GM23338 (cell line): ENCODE measurements at regions not wholly inside any gene's neighbourhood (a gene's known extent, or its start where the extent isn't known, plus 50 kb on each side); places are given as distances from the start of the nearest gene placed in this dataset.

Source experiments
- ATAC-seq: fragments of 200-7000 bp; cut with Tn5 transposase; 3 replicates; pipeline ENCODE4 v1.9.1; 2020
- DNase-seq: peaks from one replicate; pipeline ENCODE4 v3.0.0-alpha.2; 2015; ENCODE audit warnings: low spot score
- H2AFZ ChIP-seq: fragments of 200-600 bp; sonication (generic); 2 replicates; pipeline ENCODE4 v1.8.0; 2016; ENCODE audit warnings: antibody characterized with exemption, mild to moderate bottlenecking, moderate library complexity
- H3F3A ChIP-seq: fragments of 200-600 bp; sonication (generic); replicated peaks from 2 replicates; pipeline ENCODE4 v1.8.0; 2017; ENCODE audit warnings: antibody characterized with exemption, mixed run types, low read depth
- H3K27ac ChIP-seq: fragments of 200-600 bp; sonication (generic); 2 replicates; pipeline ENCODE4 v1.6.1; 2016; ENCODE audit warnings: low read depth
- H3K27me3 ChIP-seq: fragments of 200-600 bp; sonication (generic); 2 replicates; pipeline ENCODE4 v1.8.0; 2016; ENCODE audit warnings: mild to moderate bottlenecking, mixed run types, moderate library complexity; ENCODE audit not compliant: insufficient read depth
- H3K36me3 ChIP-seq: fragments of 200-600 bp; sonication (generic); 2 replicates; pipeline ENCODE4 v1.8.0; 2016; ENCODE audit warnings: mild to moderate bottlenecking; ENCODE audit not compliant: insufficient read depth
- H3K4me1 ChIP-seq: fragments of 200-600 bp; sonication (generic); 2 replicates; pipeline ENCODE4 v1.8.0; 2016; ENCODE audit warnings: mild to moderate bottlenecking, moderate library complexity; ENCODE audit not compliant: insufficient read depth
- H3K4me2 ChIP-seq: fragments of 200-600 bp; sonication (generic); 2 replicates; pipeline ENCODE4 v1.7.1; 2017; ENCODE audit warnings: mixed run types
- H3K4me3 ChIP-seq: fragments of 200-600 bp; sonication (generic); 2 replicates; pipeline ENCODE4 v1.6.1; 2016; ENCODE audit warnings: mixed run types
- H3K79me2 ChIP-seq: fragments of 200-600 bp; sonication (generic); replicated peaks from 2 replicates; pipeline ENCODE4 v1.8.0; 2017; ENCODE audit warnings: mild to moderate bottlenecking; ENCODE audit not compliant: insufficient read depth
- H3K9me2 ChIP-seq: fragments of 200-600 bp; sonication (generic); 2 replicates; pipeline ENCODE4 v1.8.0; 2017; ENCODE audit not compliant: insufficient read depth
- H4K20me1 ChIP-seq: fragments of 200-600 bp; sonication (generic); replicated peaks from 2 replicates; pipeline ENCODE4 v1.8.0; 2017; ENCODE audit warnings: mild to moderate bottlenecking; ENCODE audit not compliant: insufficient read depth
- H3K27ac Mint-ChIP-seq: 2 replicates; pipeline ENCODE4 v1.8.0; 2020; ENCODE audit warnings: inconsistent platforms, mild to moderate bottlenecking, moderate library complexity, mixed read lengths
- H3K27me3 Mint-ChIP-seq: 3 replicates; pipeline ENCODE4 v1.8.0; 2022; ENCODE audit warnings: low read depth, mild to moderate bottlenecking, moderate library complexity, mixed read lengths, inconsistent platforms; ENCODE audit not compliant: insufficient read depth, poor library complexity
- H3K36me3 Mint-ChIP-seq: 3 replicates; pipeline ENCODE4 v1.8.0; 2021; ENCODE audit warnings: low read depth, mild to moderate bottlenecking, inconsistent platforms, moderate library complexity, mixed read lengths
- H3K4me1 Mint-ChIP-seq: 3 replicates; pipeline ENCODE4 v1.8.0; 2020; ENCODE audit warnings: mild to moderate bottlenecking, inconsistent platforms, mixed read lengths
- H3K4me3 Mint-ChIP-seq: 3 replicates; pipeline ENCODE4 v1.8.0; 2021; ENCODE audit warnings: moderate library complexity, mild to moderate bottlenecking, inconsistent platforms, mixed read lengths
- H3K9me3 Mint-ChIP-seq: 3 replicates; pipeline ENCODE4 v1.8.0; 2020; ENCODE audit warnings: moderate library complexity, mild to moderate bottlenecking, inconsistent platforms, mixed read lengths
- CREB1 ChIP-seq: fragments of 250-450 bp; sonication (Bioruptor Pico); IDR thresholded peaks from 2 replicates; pipeline ENCODE4 v1.5.0; 2020; ENCODE audit warnings: low read depth, mild to moderate bottlenecking, moderate library complexity
- ETS1 ChIP-seq: IDR thresholded peaks from 2 replicates; pipeline ENCODE4 v1.6.1; 2016; ENCODE audit warnings: antibody characterized with exemption
- POLR2AphosphoS5 ChIP-seq: IDR thresholded peaks from 2 replicates; pipeline ENCODE4 v1.6.1; 2016; ENCODE audit warnings: antibody characterized with exemption, low read depth
- ZNF114 ChIP-seq: fragments of 250-450 bp; sonication (Bioruptor Pico); IDR thresholded peaks from 2 replicates; pipeline ENCODE4 v1.5.0; 2020; ENCODE audit warnings: mild to moderate bottlenecking, moderate library complexity
- ZNF331 ChIP-seq: fragments of 250-450 bp; sonication (Bioruptor Pico); IDR thresholded peaks from 2 replicates; pipeline ENCODE4 v1.5.0; 2020; ENCODE audit warnings: low read depth, mild to moderate bottlenecking, moderate library complexity

DNA sequence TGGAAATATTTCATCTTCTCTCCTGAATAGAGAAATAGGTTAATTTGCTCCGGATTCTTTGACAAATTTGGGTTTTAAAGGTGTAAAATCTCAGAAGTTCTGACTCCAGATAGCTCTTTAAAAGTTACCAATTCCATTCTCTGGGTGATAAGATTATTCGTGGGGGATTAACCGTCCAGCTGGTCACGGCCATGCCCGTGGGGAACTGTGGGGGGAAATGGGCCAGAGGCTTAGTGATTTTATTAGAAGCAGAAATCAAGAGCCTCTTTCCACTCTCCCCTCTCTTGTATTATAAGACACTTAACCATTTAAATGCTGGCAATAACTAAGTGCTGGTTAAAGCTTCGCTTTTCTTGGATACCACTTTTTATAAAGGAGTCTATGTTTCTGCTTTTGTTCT lies 376.4 kb upstream of the KAZN start:
- Mint-ChIP-seq H3K36me3 (peaks cover 7% of the 10 kb centered on the region; the same call in 2 of the 3 replicates), H3K27me3 (peaks cover 4% of the 10 kb centered on the region), H3K4me1 (no peaks in the 10 kb centered on the region), H3K27ac (no peak overlapping the region), H3K4me3 (no peak overlapping the region), H3K9me3 (peaks cover 16% of the 10 kb centered on the region)
- no peaks in the 10 kb centered on the region for H3K27me3 ChIP-seq
- no peaks in the 10 kb centered on the region for H4K20me1 ChIP-seq
- no peak overlapping the region for H2AFZ ChIP-seq
- peaks cover 2% of the 10 kb centered on the region; the same call in 1 of the 2 replicates for H3K36me3 ChIP-seq
- no peak overlapping the region for H3K27ac ChIP-seq
- H3F3A ChIP-seq = no peaks in the 10 kb centered on the region
- TF ChIP-seq ZNF331 (CRISPR knock-in tag) (no peak), POLR2AphosphoS5 (no peak)
- no peak for DNase-seq
- no peak for ATAC-seq
- peaks cover 12% of the 10 kb centered on the region for H3K9me2 ChIP-seq
- no peak overlapping the region for H3K4me3 ChIP-seq
- no peaks in the 10 kb centered on the region for H3K4me1 ChIP-seq
- H3K4me2 ChIP-seq = no peak overlapping the region
- no peaks in the 10 kb centered on the region for H3K79me2 ChIP-seq

DNA sequence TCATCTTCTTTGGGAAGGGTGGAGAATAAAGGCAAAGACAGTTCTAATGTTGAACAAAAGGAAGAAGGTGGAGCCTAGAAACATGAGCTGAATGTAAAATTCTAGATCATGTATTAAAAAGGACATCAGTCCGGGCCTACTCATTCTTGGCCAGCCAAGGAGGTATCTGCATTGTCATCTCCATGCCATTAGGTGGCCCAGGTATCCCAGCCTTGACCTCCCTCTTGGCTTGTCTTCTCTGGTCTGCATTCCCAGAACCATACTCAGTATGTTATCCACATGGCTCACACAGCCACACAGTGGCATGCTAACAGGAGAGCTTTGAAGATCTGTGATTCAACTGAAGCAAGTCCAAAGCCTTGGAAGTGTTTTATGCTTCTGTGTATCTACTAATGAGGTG lies 369.8 kb upstream of the KAZN start:
- H2AFZ ChIP-seq = no peak overlapping the region
- no peak overlapping the region for H3K4me3 ChIP-seq
- no peaks in the 10 kb centered on the region for H3K79me2 ChIP-seq
- H3K4me3 Mint-ChIP-seq = no peak overlapping the region
- peaks cover 3% of the 10 kb centered on the region; the same call in 1 of the 3 replicates for H3K9me3 Mint-ChIP-seq
- peaks cover 4% of the 10 kb centered on the region for H3K4me1 Mint-ChIP-seq
- DNase-seq = no peak
- ATAC-seq = no peak
- H3K27ac ChIP-seq = no peak overlapping the region
- H3K4me2 ChIP-seq = no peak overlapping the region
- no peaks in the 10 kb centered on the region for H3K36me3 Mint-ChIP-seq
- peaks cover 19% of the 10 kb centered on the region; the same call in 1 of the 2 replicates for H3K9me2 ChIP-seq
- no peak for TF ChIP-seq ETS1
- TF ChIP-seq ZNF114 (CRISPR knock-in tag) = no peak
- H3K27ac Mint-ChIP-seq = no peak overlapping the region
- peaks cover 6% of the 10 kb centered on the region; the same call in 1 of the 2 replicates for H3K4me1 ChIP-seq
- H3K36me3 ChIP-seq = no peaks in the 10 kb centered on the region
- H3F3A ChIP-seq = no peaks in the 10 kb centered on the region
- H4K20me1 ChIP-seq = no peaks in the 10 kb centered on the region
- peaks cover 4% of the 10 kb centered on the region for H3K27me3 Mint-ChIP-seq
- no peaks in the 10 kb centered on the region for H3K27me3 ChIP-seq

DNA sequence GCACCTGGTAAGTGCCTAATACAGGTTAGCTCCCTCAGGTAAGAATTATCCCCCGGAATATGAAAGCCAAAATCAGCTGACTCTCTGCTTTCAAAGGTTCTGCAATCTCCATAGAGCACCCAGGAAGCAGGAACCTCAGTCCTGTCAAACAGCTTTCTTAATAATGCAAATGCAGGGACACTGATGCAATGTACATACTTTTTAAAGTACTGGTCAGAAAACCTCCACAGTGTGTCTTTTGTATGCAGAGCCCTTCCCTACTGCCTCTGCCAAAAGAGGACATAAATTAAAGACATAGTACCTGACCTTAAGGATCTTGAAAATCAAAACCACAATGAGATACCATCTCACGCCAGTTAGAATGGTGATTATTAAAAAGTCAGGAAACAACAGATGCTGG lies 365.0 kb upstream of the KAZN start:
- TF ChIP-seq ETS1 (no peak), POLR2AphosphoS5 (no peak), CREB1 (no peak)
- H3K4me2 ChIP-seq = no peak overlapping the region
- H3K27ac Mint-ChIP-seq = no peak overlapping the region
- H3K4me3 Mint-ChIP-seq = no peak overlapping the region
- no peaks in the 10 kb centered on the region for H3K27me3 ChIP-seq
- ATAC-seq (no peak), DNase-seq (no peak)
- H3F3A ChIP-seq = no peaks in the 10 kb centered on the region
- peaks cover 7% of the 10 kb centered on the region; the same call in 1 of the 2 replicates for H3K4me1 ChIP-seq
- no peaks in the 10 kb centered on the region for H3K9me3 Mint-ChIP-seq
- no peak overlapping the region for H2AFZ ChIP-seq
- H3K27me3 Mint-ChIP-seq = no peaks in the 10 kb centered on the region
- peaks cover 5% of the 10 kb centered on the region; the same call in 1 of the 2 replicates for H3K9me2 ChIP-seq
- no peak overlapping the region for H3K4me3 ChIP-seq
- no peaks in the 10 kb centered on the region for H3K36me3 Mint-ChIP-seq
- peaks cover 6% of the 10 kb centered on the region for H3K4me1 Mint-ChIP-seq
- no peaks in the 10 kb centered on the region for H3K36me3 ChIP-seq
- no peaks in the 10 kb centered on the region for H3K79me2 ChIP-seq
- H3K27ac ChIP-seq = no peak overlapping the region
- H4K20me1 ChIP-seq = no peaks in the 10 kb centered on the region
